ENCODE measurements at regions not wholly inside any gene's neighbourhood (a gene's known extent, or its start where the extent isn't known, plus 50 kb on each side); places are given as distances from the start of the nearest gene placed in this dataset.
A peak's percentile ranks its signal among the peaks of the same experiment; 100 is the strongest.

GRCh38 chr12:28950049-28950448 lies 199.0 kb upstream of the FAR2 start:
- TF ChIP-seq YY1 (IDR thresholded peaks at IDR 0.05; ENCODE audit: low read depth) = no peak
- TF ChIP-seq ZBTB7A (IDR thresholded peaks at IDR 0.05; ENCODE audit: low read depth) = no peak
- no peak for TF ChIP-seq TEAD4 (IDR thresholded peaks at IDR 0.05)
- TF ChIP-seq REST (IDR thresholded peaks at IDR 0.05; ENCODE audit: low read depth) = no peak
- TF ChIP-seq CEBPB (IDR thresholded peaks at IDR 0.05) = no peak
- TF ChIP-seq FOXM1 (IDR thresholded peaks at IDR 0.05; ENCODE audit: borderline replicate concordance, low read depth) = no peak
- TF ChIP-seq CREB1 (IDR thresholded peaks at IDR 0.05; ENCODE audit: low read depth) = no peak

GRCh38 chr12:28951935-28952334 lies 197.1 kb upstream of the FAR2 start:
- TF ChIP-seq REST (IDR thresholded peaks at IDR 0.05; ENCODE audit: low read depth) (peak; percentile 66), CREB1 (IDR thresholded peaks at IDR 0.05; ENCODE audit: low read depth) (no peak), USF1 (IDR thresholded peaks at IDR 0.05) (no peak)

GRCh38 chr12:28954333-28954732 lies 194.7 kb upstream of the FAR2 start:
- TF ChIP-seq ZBTB7A (IDR thresholded peaks at IDR 0.05; ENCODE audit: low read depth) (no peak), YY1 (IDR thresholded peaks at IDR 0.05; ENCODE audit: low read depth) (no peak), MAX (IDR thresholded peaks at IDR 0.05) (no peak), EGR1 (IDR thresholded peaks at IDR 0.05) (no peak), USF1 (IDR thresholded peaks at IDR 0.05) (no peak), RAD21 (IDR thresholded peaks at IDR 0.05; ENCODE audit: low read depth) (no peak), TAF1 (IDR thresholded peaks at IDR 0.05; ENCODE audit: low read depth) (no peak), CEBPB (IDR thresholded peaks at IDR 0.05) (no peak), CREB1 (IDR thresholded peaks at IDR 0.05; ENCODE audit: low read depth) (no peak), FOXM1 (IDR thresholded peaks at IDR 0.05; ENCODE audit: borderline replicate concordance, low read depth) (no peak), REST (IDR thresholded peaks at IDR 0.05; ENCODE audit: low read depth) (no peak), TCF12 (IDR thresholded peaks at IDR 0.05; ENCODE audit: low read depth) (no peak)

GRCh38 chr12:28955491-28955890 lies 193.6 kb upstream of the FAR2 start:
- TF ChIP-seq FOXM1 (IDR thresholded peaks at IDR 0.05; ENCODE audit: borderline replicate concordance, low read depth) = no peak

- TF ChIP-seq EGR1 (IDR thresholded peaks at IDR 0.05) = no peak
- TF ChIP-seq CREB1 (IDR thresholded peaks at IDR 0.05; ENCODE audit: low read depth) = no peak
These were observed 193.1 kb upstream of the FAR2 start for GRCh38 chr12:28955931-28956330.

- no peak for TF ChIP-seq EGR1 (IDR thresholded peaks at IDR 0.05)
These were observed 190.4 kb upstream of the FAR2 start for GRCh38 chr12:28958553-28959195.

Measured in Ishikawa (cell line).